ENCODE measurements at regions not wholly inside any gene's neighbourhood (a gene's known extent, or its start where the extent isn't known, plus 50 kb on each side); places are given as distances from the start of the nearest gene placed in this dataset.

DNA sequence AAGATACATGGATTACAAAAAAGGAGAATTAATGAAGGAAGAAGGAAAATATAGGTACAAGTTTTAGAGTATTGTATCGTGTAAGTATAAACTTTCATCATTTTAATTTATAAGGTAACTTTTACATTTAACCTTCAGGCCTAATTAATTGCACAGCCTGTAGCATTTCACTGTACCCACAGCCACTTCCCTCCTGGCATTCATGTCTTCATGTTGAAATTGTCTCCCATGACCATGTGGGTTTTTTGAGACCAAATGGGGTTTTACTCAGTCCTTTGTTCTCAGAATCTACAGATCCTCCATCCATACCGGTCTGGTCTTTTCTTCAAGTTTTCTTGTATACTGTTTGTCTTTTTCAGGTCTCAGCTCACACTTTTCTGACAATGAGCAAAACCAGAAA, 194.3 kb upstream of the CLNK start:
- BruUV-seq (replicated peaks), result no TSS peak

GRCh38 chr4:10877076-10877475, 192.5 kb upstream of the CLNK start:
- Histone ChIP-seq H3K4me1 (ENCODE audit: insufficient read depth, low read length, poor library complexity, severe bottlenecking) (no peaks in the 10 kb centered on the region), H3K27ac (ENCODE audit: low read depth, low read length, poor library complexity, severe bottlenecking) (no peak overlapping the region), H3K9me3 (ENCODE audit: low read depth, low read length, poor library complexity, severe bottlenecking) (peaks cover 50% of the 10 kb centered on the region), H3K27me3 (replicated peaks; ENCODE audit: insufficient read depth, low read depth, low read length, poor library complexity) (no peaks in the 10 kb centered on the region), H3K36me3 (ENCODE audit: insufficient read depth, low read length, poor library complexity, severe bottlenecking) (no peaks in the 10 kb centered on the region), H3K4me3 (ENCODE audit: low read depth, low read length, poor library complexity, severe bottlenecking) (no peak overlapping the region)
- DNase-seq (ENCODE audit: low spot score), result no peak
- BruUV-seq (replicated peaks), result no TSS peak
- CTCF ChIA-PET, result no interaction called here
- POLR2A ChIA-PET (ENCODE audit: low non-redundant PET), result no interaction called here
- TF ChIP-seq CTCF (conservative IDR thresholded peaks at IDR 0.05; ENCODE audit: low read depth, low read length) (no peak), EZH2 (IDR thresholded peaks at IDR 0.05; ENCODE audit: borderline replicate concordance, low read depth, low read length, poor library complexity, severe bottlenecking) (no peak)
- intact Hi-C loops (cut with micrococcal nuclease; ENCODE audit: unreplicated experiment), result no loop called here

More for the DNA sequence above, 194.3 kb upstream of the CLNK start:
- no peak for DNase-seq (ENCODE audit: low spot score)
- TF ChIP-seq CTCF (conservative IDR thresholded peaks at IDR 0.05; ENCODE audit: low read depth, low read length) (no peak), EZH2 (IDR thresholded peaks at IDR 0.05; ENCODE audit: borderline replicate concordance, low read depth, low read length, poor library complexity, severe bottlenecking) (no peak)
- no peaks in the 10 kb centered on the region for H3K27me3 ChIP-seq (replicated peaks; ENCODE audit: insufficient read depth, low read depth, low read length, poor library complexity)
- no peak overlapping the region for H3K27ac ChIP-seq (ENCODE audit: low read depth, low read length, poor library complexity, severe bottlenecking)
- H3K4me1 ChIP-seq (ENCODE audit: insufficient read depth, low read length, poor library complexity, severe bottlenecking), result no peaks in the 10 kb centered on the region
- POLR2A ChIA-PET (ENCODE audit: low non-redundant PET), result no interaction called here
- H3K9me3 ChIP-seq (ENCODE audit: low read depth, low read length, poor library complexity, severe bottlenecking), result peaks cover 54% of the 10 kb centered on the region
- intact Hi-C loops (cut with micrococcal nuclease; ENCODE audit: unreplicated experiment), result no loop called here
- CTCF ChIA-PET, result no interaction called here
- H3K4me3 ChIP-seq (ENCODE audit: low read depth, low read length, poor library complexity, severe bottlenecking), result no peak overlapping the region
- no peaks in the 10 kb centered on the region for H3K36me3 ChIP-seq (ENCODE audit: insufficient read depth, low read length, poor library complexity, severe bottlenecking)

GRCh38 chr4:10875144-10875799, 190.7 kb upstream of the CLNK start:
- peaks cover 40% of the 10 kb centered on the region for H3K9me3 ChIP-seq (ENCODE audit: low read depth, low read length, poor library complexity, severe bottlenecking)
- no peaks in the 10 kb centered on the region for H3K4me1 ChIP-seq (ENCODE audit: insufficient read depth, low read length, poor library complexity, severe bottlenecking)
- no peak for DNase-seq (ENCODE audit: low spot score)
- no peaks in the 10 kb centered on the region for H3K27me3 ChIP-seq (replicated peaks; ENCODE audit: insufficient read depth, low read depth, low read length, poor library complexity)
- TF ChIP-seq EZH2 (IDR thresholded peaks at IDR 0.05; ENCODE audit: borderline replicate concordance, low read depth, low read length, poor library complexity, severe bottlenecking) (no peak), CTCF (conservative IDR thresholded peaks at IDR 0.05; ENCODE audit: low read depth, low read length) (no peak)
- H3K36me3 ChIP-seq (ENCODE audit: insufficient read depth, low read length, poor library complexity, severe bottlenecking), result no peaks in the 10 kb centered on the region
- intact Hi-C loops (cut with micrococcal nuclease; ENCODE audit: unreplicated experiment), result no loop called here
- ChIA-PET POLR2A (ENCODE audit: low non-redundant PET) (no interaction called here), CTCF (no interaction called here)
- no peak overlapping the region for H3K27ac ChIP-seq (ENCODE audit: low read depth, low read length, poor library complexity, severe bottlenecking)
- no peak overlapping the region for H3K4me3 ChIP-seq (ENCODE audit: low read depth, low read length, poor library complexity, severe bottlenecking)
- BruUV-seq (replicated peaks), result no TSS peak

Measured in A673 (cell line).